H1 (cell line): ENCODE measurements at regions not wholly inside any gene's neighbourhood (a gene's known extent, or its start where the extent isn't known, plus 50 kb on each side); places are given as distances from the start of the nearest gene placed in this dataset.

Experiments
- CTCF ChIA-PET: fragments of 300-600 bp; sonication (Branson Sonifier 250); formaldehyde crosslinking; loops from one replicate; lab custom pipeline; 2021; ENCODE audit not compliant: partially characterized antibody; lab: Charles Lee
- POLR2A ChIA-PET: fragments of 300-600 bp; sonication (Branson Sonifier 250); formaldehyde crosslinking; loops from one replicate; lab custom pipeline; 2021; ENCODE audit warnings: inconsistent platforms; ENCODE audit not compliant: partially characterized antibody; lab: Charles Lee
- DNase-seq, 2 experiments: peaks; one replicate each; pipeline versions ENCODE4 v3.0.0 to v3.0.0-alpha.2; 2010 to 2022; ENCODE audit warnings: low spot score in 2 of 2, low read depth in 1 of 2, mixed read lengths in 1 of 2
- FAIRE-seq: peaks from 2 replicates; lab custom pipeline; 2011; peaks lifted over from hg19 to GRCh38; lab: Jason Lieb, UNC
- H2AFZ ChIP-seq: 2 replicates; pipeline ENCODE4 v1.8.1; 2012; ENCODE audit warnings: low read length, inconsistent platforms
- H2AK5ac ChIP-seq: 2 replicates; pipeline ENCODE4 v1.6.1; 2013; ENCODE audit warnings: low read depth, low read length
- H2BK120ac ChIP-seq: replicated peaks from 2 replicates; pipeline ENCODE3; 2013; ENCODE audit warnings: low read depth, low read length, inconsistent platforms
- H2BK12ac ChIP-seq: 2 replicates; pipeline ENCODE4 v1.6.1; 2013; ENCODE audit warnings: low read depth, low read length
- H2BK15ac ChIP-seq: 2 replicates; pipeline ENCODE4 v1.6.1; 2013; ENCODE audit warnings: low read length
- H2BK20ac ChIP-seq: 2 replicates; pipeline ENCODE4 v1.6.1; 2013; ENCODE audit warnings: low read length
- H2BK5ac ChIP-seq: 2 replicates; pipeline ENCODE4 v1.6.1; 2013; ENCODE audit warnings: low read depth, low read length
- H3K14ac ChIP-seq: 2 replicates; pipeline ENCODE4 v1.6.1; 2013; ENCODE audit warnings: inconsistent platforms; ENCODE audit not compliant: insufficient read length
- H3K18ac ChIP-seq: 2 replicates; pipeline ENCODE4 v1.6.1; 2013; ENCODE audit warnings: low read length; ENCODE audit errors: extremely low read depth
- H3K23ac ChIP-seq: 2 replicates; pipeline ENCODE4 v1.6.1; 2013; ENCODE audit warnings: inconsistent platforms; ENCODE audit not compliant: insufficient read length
- H3K23me2 ChIP-seq: 2 replicates; pipeline ENCODE4 v1.6.1; 2013; ENCODE audit warnings: low read depth, low read length
- H3K27ac ChIP-seq: 2 replicates; pipeline ENCODE4 v1.6.1; 2011; ENCODE audit warnings: low read depth, low read length, inconsistent platforms
- H3K27me3 ChIP-seq, 4 experiments: replicated peaks in 1 of 4; 1 replicate in 1 of 4; 2 replicates in 3 of 4; pipeline versions ENCODE4 v1.6.1 to v1.8.1; 2011 to 2013; ENCODE audit warnings: low read length in 3 of 4, mild to moderate bottlenecking in 3 of 4, inconsistent platforms in 2 of 4, mixed read lengths in 2 of 4, moderate library complexity in 1 of 4; ENCODE audit not compliant: control insufficient read depth in 3 of 4, insufficient read depth in 3 of 4; ENCODE audit errors: extremely low read depth in 1 of 4
- H3K36me3 ChIP-seq, 4 experiments: 2 replicates each; pipeline versions ENCODE4 v1.6.1 to v1.8.1; 2011 to 2013; ENCODE audit warnings: mild to moderate bottlenecking in 4 of 4, low read length in 3 of 4, moderate library complexity in 2 of 4, control low read depth in 1 of 4, inconsistent platforms in 1 of 4; ENCODE audit not compliant: insufficient read depth in 4 of 4, control insufficient read depth in 2 of 4
- H3K4ac ChIP-seq: replicated peaks from 2 replicates; pipeline ENCODE3; 2013; ENCODE audit warnings: low read length, low read depth, mixed read lengths, inconsistent platforms; ENCODE audit not compliant: insufficient read length
- H3K4me1 ChIP-seq, 4 experiments: replicated peaks in 1 of 4; 1 replicate in 1 of 4; 2 replicates in 3 of 4; pipeline versions ENCODE4 v1.6.1 to v1.8.1; 2011 to 2013; ENCODE audit warnings: low read length in 3 of 4, inconsistent platforms in 2 of 4, mixed read lengths in 1 of 4; ENCODE audit not compliant: insufficient read depth in 4 of 4, control insufficient read depth in 3 of 4
- H3K4me2 ChIP-seq, 2 experiments: 2 replicates each; pipeline versions ENCODE4 v1.6.1 to v1.8.1; 2011 to 2013; ENCODE audit warnings: low read depth in 2 of 2, low read length in 2 of 2, control low read depth in 1 of 2, inconsistent platforms in 1 of 2, mild to moderate bottlenecking in 1 of 2; ENCODE audit not compliant: insufficient read depth in 1 of 2
- H3K4me3 ChIP-seq, 4 experiments: fragments of 200-600, 300-600 bp in 1 of 4; sonication (generic), shearing (Covaris generic), sonication (Bioruptor Twin) in 1 of 4; 2 replicates each; pipeline versions ENCODE4 v1.5.1 to v1.8.1; 2011 to 2016; ENCODE audit warnings: low read length in 4 of 4, low read depth in 3 of 4, control low read depth in 2 of 4, inconsistent platforms in 2 of 4, mild to moderate bottlenecking in 2 of 4, mixed read lengths in 1 of 4, moderate library complexity in 1 of 4; ENCODE audit not compliant: insufficient read depth in 2 of 4; ENCODE audit errors: extremely low read depth in 1 of 4
- H3K56ac ChIP-seq: replicated peaks from 2 replicates; pipeline ENCODE3; 2013; ENCODE audit warnings: low read depth, mild to moderate bottlenecking, mixed read lengths, low read length, inconsistent platforms; ENCODE audit not compliant: insufficient read length
- H3K79me1 ChIP-seq: 2 replicates; pipeline ENCODE4 v1.6.1; 2013; ENCODE audit warnings: low read depth, low read length, control low read depth
- H3K79me2 ChIP-seq, 2 experiments: 2 replicates each; pipeline versions ENCODE4 v1.6.1 to v1.8.1; 2012 to 2013; ENCODE audit warnings: low read length in 2 of 2, mild to moderate bottlenecking in 2 of 2, inconsistent platforms in 1 of 2; ENCODE audit not compliant: insufficient read depth in 2 of 2, control insufficient read depth in 1 of 2
- H3K9ac ChIP-seq, 4 experiments: replicated peaks in 1 of 4; 1 replicate in 1 of 4; 2 replicates in 3 of 4; pipeline versions ENCODE4 v1.6.1 to v1.8.1; 2011 to 2013; ENCODE audit warnings: low read depth in 3 of 4, low read length in 3 of 4, control low read depth in 2 of 4, mild to moderate bottlenecking in 2 of 4, moderate library complexity in 2 of 4, inconsistent platforms in 1 of 4; ENCODE audit errors: extremely low read depth in 1 of 4
- H3K9me3 ChIP-seq, 2 experiments: 2 replicates each; pipeline versions ENCODE4 v1.6.1 to v1.8.1; 2012 to 2013; ENCODE audit warnings: mild to moderate bottlenecking in 2 of 2, moderate library complexity in 2 of 2, control low read depth in 1 of 2, inconsistent platforms in 1 of 2, low read depth in 1 of 2, low read length in 1 of 2, mixed read lengths in 1 of 2; ENCODE audit not compliant: insufficient read depth in 2 of 2
- H4K20me1 ChIP-seq, 2 experiments: replicated peaks in 1 of 2; 2 replicates each; pipeline versions ENCODE3 to v1.8.1; 2011 to 2013; ENCODE audit warnings: inconsistent platforms in 2 of 2, low read length in 2 of 2, mild to moderate bottlenecking in 1 of 2; ENCODE audit not compliant: insufficient read depth in 2 of 2, control insufficient read depth in 1 of 2
- H4K5ac ChIP-seq: 2 replicates; pipeline ENCODE4 v1.6.1; 2013; ENCODE audit warnings: low read length, low read depth, mixed read lengths, inconsistent platforms; ENCODE audit not compliant: insufficient read length
- H4K8ac ChIP-seq: 2 replicates; pipeline ENCODE4 v1.8.0; 2013; ENCODE audit warnings: mild to moderate bottlenecking, moderate library complexity, low read length, inconsistent platforms; ENCODE audit not compliant: insufficient read depth; ENCODE audit errors: extremely low read depth
- H4K91ac ChIP-seq: replicated peaks from 2 replicates; pipeline ENCODE3; 2013; ENCODE audit warnings: low read length, mixed read lengths, inconsistent platforms; ENCODE audit not compliant: insufficient read length
- BRCA1 ChIP-seq: IDR thresholded peaks from 2 replicates; pipeline ENCODE4 v1.6.1; 2012; ENCODE audit warnings: low read depth, low read length, improper control_type of control experiment
- EP300 ChIP-seq, 2 experiments: IDR thresholded peaks; 1 replicate in 1 of 2; 2 replicates in 1 of 2; pipeline ENCODE4 v1.6.1; 2011 to 2012; ENCODE audit warnings: low read depth in 2 of 2, low read length in 2 of 2, mild to moderate bottlenecking in 2 of 2, borderline replicate concordance in 1 of 2, inconsistent platforms in 1 of 2, moderate library complexity in 1 of 2
- FOSL1 ChIP-seq: IDR thresholded peaks from 2 replicates; pipeline ENCODE4 v1.6.1; 2011; ENCODE audit warnings: mild to moderate bottlenecking, low read depth, low read length, moderate library complexity; ENCODE audit not compliant: insufficient read depth
- JUN ChIP-seq: IDR thresholded peaks from 2 replicates; pipeline ENCODE4 v1.6.1; 2011; ENCODE audit warnings: low read depth, mild to moderate bottlenecking, improper control_type of control experiment, low read length
- JUND ChIP-seq: IDR thresholded peaks from 2 replicates; pipeline ENCODE4 v1.6.1; 2011; ENCODE audit warnings: mild to moderate bottlenecking, improper control_type of control experiment, low read length
- NANOG ChIP-seq: IDR thresholded peaks from 2 replicates; pipeline ENCODE4 v1.6.1; 2011; ENCODE audit warnings: low read length, low read depth, mild to moderate bottlenecking, inconsistent platforms; ENCODE audit not compliant: insufficient read depth, poor library complexity, severe bottlenecking
- WGBS, 2 experiments: shearing (Covaris generic) in 1 of 2; methylation state at CpG; one replicate each; pipeline versions ENCODE4 v1.1.6 to v1.1.7; 2013 to 2015; ENCODE audit warnings: low lambda C conversion rate in 2 of 2, mixed read lengths in 2 of 2, inconsistent platforms in 1 of 2, low coverage in 1 of 2, missing lambda C conversion rate in 1 of 2; ENCODE audit not compliant: insufficient replicate concordance in 2 of 2, insufficient coverage in 1 of 2, insufficient read length in 1 of 2; ENCODE audit errors: extremely low coverage in 1 of 2, missing lambda C conversion rate in 1 of 2; 5-methylcytosine and 5-hydroxymethylcytosine counted together

GRCh38 chr9:86697999-86698398 lies 249.3 kb downstream of the GAS1 start:
- DNase-seq (no peak), FAIRE-seq (no peak)
- Histone ChIP-seq H3K4me2 (no peak overlapping the region), H2AK5ac (no peak overlapping the region), H3K27me3 (no peaks in the 10 kb centered on the region), H4K20me1 (no peaks in the 10 kb centered on the region), H2BK20ac (no peak overlapping the region), H2BK5ac (no peak overlapping the region), H3K79me2 (no peaks in the 10 kb centered on the region), H2AFZ (no peak overlapping the region), H3K36me3 (no peaks in the 10 kb centered on the region), H4K91ac (no peak overlapping the region), H3K18ac (no peak overlapping the region), H3K4me1 (no peaks in the 10 kb centered on the region), H2BK15ac (no peak overlapping the region), H3K4me3 (no peak overlapping the region), H3K79me1 (no peaks in the 10 kb centered on the region), H4K8ac (no peak overlapping the region), H3K9ac (no peak overlapping the region), H4K5ac (no peak overlapping the region), H2BK12ac (no peak overlapping the region), H3K14ac (no peak overlapping the region), H3K4ac (no peak overlapping the region), H3K23me2 (no peaks in the 10 kb centered on the region), H2BK120ac (no peak overlapping the region)
- POLR2A ChIA-PET: no interaction called here
- 89% methylated on average over 4 of the region's 4 CpGs; no CpG with 5 or more reads in 1 of the 2 experiments for WGBS, 2 experiments
- CTCF ChIA-PET: interaction anchor here (1.1 to 1.4 kb wide), 2 partner anchors 11 to 59 kb away, joined by 4 read pairs; no protein-coding TSS in a partner anchor
- TF ChIP-seq FOSL1: no peak
- no peak for TF ChIP-seq EP300 (IDR thresholded peaks at IDR 0.05; ENCODE audit: borderline replicate concordance in 1 of 2, low read depth in 2 of 2, low read length in 2 of 2)
- TF ChIP-seq JUN: no peak
- no peak for TF ChIP-seq JUND
- no peak for TF ChIP-seq BRCA1
- no peak for TF ChIP-seq NANOG
- TF ChIP-seq, all 59 proteins: peak for 0
- H3K23ac ChIP-seq: no peak overlapping the region
- no peaks in the 10 kb centered on the region for H3K9me3 ChIP-seq
- no peak overlapping the region for H3K56ac ChIP-seq
- no peak overlapping the region for H3K27ac ChIP-seq
